Endothelial cell (in vitro differentiated cells): ENCODE measurements at regions not wholly inside any gene's neighbourhood (a gene's known extent, or its start where the extent isn't known, plus 50 kb on each side); places are given as distances from the start of the nearest gene placed in this dataset.

Experiments used
- DNase-seq: peaks from one replicate; pipeline ENCODE4 v3.0.0; 2021; ENCODE audit warnings: low spot score
- H3K27ac Mint-ChIP-seq: one replicate; pipeline ENCODE4 v1.8.0; 2021; ENCODE audit warnings: mixed read lengths, inconsistent platforms; ENCODE audit not compliant: unreplicated experiment
- H3K27me3 Mint-ChIP-seq: one replicate; pipeline ENCODE4 v1.8.0; 2021; ENCODE audit warnings: mild to moderate bottlenecking, moderate library complexity, mixed read lengths, inconsistent platforms; ENCODE audit not compliant: unreplicated experiment
- H3K36me3 Mint-ChIP-seq: one replicate; pipeline ENCODE4 v1.8.0; 2021; ENCODE audit warnings: mild to moderate bottlenecking, low read depth, mixed read lengths, inconsistent platforms; ENCODE audit not compliant: unreplicated experiment
- H3K4me1 Mint-ChIP-seq: one replicate; pipeline ENCODE4 v1.8.0; 2021; ENCODE audit warnings: mild to moderate bottlenecking, mixed read lengths, inconsistent platforms; ENCODE audit not compliant: unreplicated experiment
- H3K4me3 Mint-ChIP-seq: one replicate; pipeline ENCODE4 v1.8.0; 2021; ENCODE audit warnings: mild to moderate bottlenecking, mixed read lengths, inconsistent platforms; ENCODE audit not compliant: unreplicated experiment
- H3K9me3 Mint-ChIP-seq: one replicate; pipeline ENCODE4 v1.8.0; 2021; ENCODE audit warnings: mixed read lengths, inconsistent platforms; ENCODE audit not compliant: unreplicated experiment
- CTCF ChIP-seq: fragments of 200-600 bp; sonication (generic); IDR thresholded peaks from one replicate; pipeline ENCODE4 v1.5.0; 2021; ENCODE audit warnings: antibody characterized with exemption; ENCODE audit not compliant: unreplicated experiment

- TF ChIP-seq CTCF = no peak
- Mint-ChIP-seq H3K9me3 (no peaks in the 10 kb centered on the region), H3K36me3 (no peaks in the 10 kb centered on the region), H3K27me3 (peaks cover 5% of the 10 kb centered on the region), H3K27ac (no peak overlapping the region), H3K4me3 (no peak overlapping the region), H3K4me1 (peaks cover 6% of the 10 kb centered on the region)
- no peak for DNase-seq
These were observed 174.0 kb downstream of the MRPL14 start for GRCh38 chr6:43953256-43953655.

- H3K9me3 Mint-ChIP-seq = no peaks in the 10 kb centered on the region
- H3K4me3 Mint-ChIP-seq = no peak overlapping the region
- no peak for DNase-seq
- H3K27me3 Mint-ChIP-seq = peaks cover 5% of the 10 kb centered on the region
- peak overlapping the region; percentile 42 for H3K27ac Mint-ChIP-seq
- TF ChIP-seq CTCF = no peak
- H3K4me1 Mint-ChIP-seq = peaks cover 6% of the 10 kb centered on the region
- H3K36me3 Mint-ChIP-seq = no peaks in the 10 kb centered on the region
These were observed 174.5 kb downstream of the MRPL14 start for GRCh38 chr6:43952746-43953145.

GRCh38 chr6:43951756-43952675 lies 175.2 kb downstream of the MRPL14 start:
- Mint-ChIP-seq H3K4me1 (peaks cover 6% of the 10 kb centered on the region), H3K27me3 (peaks cover 5% of the 10 kb centered on the region), H3K9me3 (no peaks in the 10 kb centered on the region), H3K27ac (no peak overlapping the region), H3K36me3 (no peaks in the 10 kb centered on the region), H3K4me3 (no peak overlapping the region)
- no peak for TF ChIP-seq CTCF
- no peak for DNase-seq

GRCh38 chr6:43951063-43951755 lies 176.0 kb downstream of the MRPL14 start:
- Mint-ChIP-seq H3K4me1 (peaks cover 6% of the 10 kb centered on the region), H3K36me3 (no peaks in the 10 kb centered on the region), H3K27ac (no peak overlapping the region), H3K4me3 (no peak overlapping the region), H3K9me3 (no peaks in the 10 kb centered on the region), H3K27me3 (peaks cover 5% of the 10 kb centered on the region)
- no peak for TF ChIP-seq CTCF
- peak; percentile 58 for DNase-seq

GRCh38 chr6:43950731-43951062 lies 176.6 kb downstream of the MRPL14 start:
- no peak overlapping the region for H3K4me3 Mint-ChIP-seq
- H3K9me3 Mint-ChIP-seq = no peaks in the 10 kb centered on the region
- TF ChIP-seq CTCF = no peak
- H3K27ac Mint-ChIP-seq = peak overlapping the region; percentile 52
- DNase-seq = no peak
- H3K36me3 Mint-ChIP-seq = no peaks in the 10 kb centered on the region
- H3K4me1 Mint-ChIP-seq = peaks cover 6% of the 10 kb centered on the region
- peaks cover 5% of the 10 kb centered on the region for H3K27me3 Mint-ChIP-seq
